HG03159 (cell line): ENCODE measurements at regions not wholly inside any gene's neighbourhood (a gene's known extent, or its start where the extent isn't known, plus 50 kb on each side); places are given as distances from the start of the nearest gene placed in this dataset.

Experiments used
- ATAC-seq: cut with Tn5 transposase; IDR thresholded peaks from one replicate; pipeline ENCODE4 v1.9.1; 2021; ENCODE audit warnings: mild to moderate bottlenecking, moderate library complexity; ENCODE audit not compliant: unreplicated experiment

DNA sequence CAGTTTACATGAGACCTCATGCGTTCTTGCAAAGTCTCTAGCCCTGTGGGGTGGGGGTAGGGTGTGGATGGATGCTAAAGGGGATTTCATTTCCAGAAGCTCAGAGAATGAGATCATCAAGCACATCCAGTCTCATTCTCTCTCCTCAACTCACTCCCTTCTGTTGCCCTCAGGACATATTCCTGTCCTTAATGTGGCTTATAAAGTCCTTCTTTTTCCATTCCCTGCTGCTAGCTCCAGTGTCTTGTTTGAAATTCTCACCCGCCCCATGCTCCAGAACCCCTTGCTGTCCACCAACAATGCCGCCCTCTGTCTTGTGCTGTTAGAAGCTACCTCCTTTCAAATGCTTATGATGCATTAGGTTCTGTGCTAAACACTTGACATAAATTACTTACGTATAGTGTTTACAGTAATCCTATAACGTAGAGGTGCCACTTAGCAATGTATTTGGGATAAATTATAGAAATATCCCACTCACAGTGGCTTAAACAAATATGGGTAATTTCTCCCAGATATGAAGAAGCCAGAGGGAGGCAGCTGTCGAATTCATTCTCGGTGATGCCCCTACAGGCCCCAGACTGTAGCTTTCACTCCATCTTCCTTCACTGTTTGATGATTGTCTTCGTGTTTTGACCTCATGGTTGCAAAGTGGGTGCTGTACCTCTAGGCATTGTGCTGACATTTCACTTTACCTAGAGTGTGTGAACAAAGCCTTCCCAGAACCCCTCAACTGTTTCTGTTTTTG lies 273.1 kb upstream of the TBL1XR1 start:
- no peak for ATAC-seq

DNA sequence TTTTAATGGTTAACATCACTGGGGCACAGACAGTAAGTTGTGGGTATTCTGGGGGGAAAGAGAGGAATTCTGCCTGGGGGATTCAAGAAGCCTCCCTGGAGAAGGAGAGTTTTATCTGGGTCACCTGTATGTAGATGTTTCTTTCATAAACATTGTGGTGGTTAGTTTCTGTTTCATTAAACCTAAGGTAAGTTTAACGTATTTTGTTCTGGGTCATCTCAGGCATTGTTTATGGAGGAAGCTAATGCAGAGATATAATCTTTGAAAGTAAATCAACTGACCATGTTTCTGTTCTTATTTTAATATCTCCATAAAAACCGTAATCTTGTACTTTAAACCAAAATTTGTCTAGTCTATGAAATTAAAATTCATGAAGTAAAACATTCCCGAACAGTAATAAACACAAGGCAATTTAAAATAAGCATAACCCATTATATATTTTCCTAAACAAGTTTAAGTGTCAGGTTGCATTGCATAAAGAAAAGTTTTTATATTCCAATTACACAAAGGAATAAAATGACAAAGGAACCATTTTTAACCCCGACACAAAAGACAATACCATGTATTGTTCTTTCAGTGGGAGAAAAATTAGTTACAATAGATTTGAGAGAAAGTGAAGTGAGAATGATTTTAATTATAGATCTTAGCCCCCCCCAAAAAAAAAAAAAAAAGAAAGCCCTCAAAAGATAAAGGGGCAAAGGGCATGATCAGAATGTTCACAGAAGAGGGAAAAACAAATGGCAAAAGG lies 274.6 kb upstream of the TBL1XR1 start:
- no peak for ATAC-seq

- ATAC-seq = no peak
These were observed 275.9 kb upstream of the TBL1XR1 start for GRCh38 chr3:177473184-177473583.

DNA sequence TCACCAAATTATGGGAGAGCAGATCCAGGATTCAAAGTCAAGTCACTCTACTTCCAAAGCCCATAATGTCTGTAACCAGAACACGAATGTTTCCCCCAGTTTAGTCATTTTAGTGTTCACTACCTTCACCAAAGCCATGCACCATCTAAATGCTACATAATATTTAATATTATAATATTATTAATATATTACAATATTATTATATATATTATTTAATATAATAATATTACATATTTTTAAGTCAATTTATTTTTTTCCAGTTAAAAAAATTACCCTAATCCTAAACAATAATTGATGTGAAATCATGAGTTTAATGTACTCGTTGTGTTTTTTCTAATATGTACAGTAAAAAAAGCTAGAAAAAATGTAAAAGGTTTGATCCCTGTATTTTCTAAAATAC lies 276.6 kb upstream of the TBL1XR1 start:
- no peak for ATAC-seq

DNA sequence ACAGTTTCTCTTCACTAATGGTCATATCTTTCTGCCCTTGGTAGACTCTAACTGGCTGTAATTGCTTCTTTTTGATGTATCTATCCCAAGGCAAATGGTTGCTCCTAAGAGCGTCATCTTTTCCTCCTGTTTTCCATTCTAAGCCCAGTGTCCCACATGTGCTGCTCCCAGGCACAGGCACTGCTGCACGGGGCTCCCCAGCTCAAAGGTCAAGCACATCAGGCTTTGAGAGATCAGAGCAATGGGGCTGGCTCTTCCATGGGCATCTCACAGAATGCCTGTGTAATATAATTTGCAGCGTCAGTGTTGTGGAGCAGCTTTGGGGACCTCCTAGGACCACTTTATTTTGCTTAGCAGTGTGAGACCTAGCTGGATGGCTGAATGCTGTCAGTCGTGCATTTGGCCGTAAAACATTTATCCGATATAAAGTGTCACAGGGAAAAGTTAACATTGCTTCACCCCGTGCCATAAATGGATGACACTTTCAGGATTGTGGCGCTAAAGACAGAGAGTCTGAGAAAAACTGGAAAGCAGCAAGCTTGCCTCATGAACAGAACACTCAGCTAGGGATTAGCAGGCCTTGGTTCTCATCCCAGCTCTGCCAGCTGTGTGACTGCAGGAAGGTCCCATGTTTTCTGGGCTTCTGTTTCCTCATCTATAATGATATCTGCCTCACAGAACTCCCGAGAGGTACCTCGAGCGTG lies 277.5 kb upstream of the TBL1XR1 start:
- no peak for ATAC-seq

DNA sequence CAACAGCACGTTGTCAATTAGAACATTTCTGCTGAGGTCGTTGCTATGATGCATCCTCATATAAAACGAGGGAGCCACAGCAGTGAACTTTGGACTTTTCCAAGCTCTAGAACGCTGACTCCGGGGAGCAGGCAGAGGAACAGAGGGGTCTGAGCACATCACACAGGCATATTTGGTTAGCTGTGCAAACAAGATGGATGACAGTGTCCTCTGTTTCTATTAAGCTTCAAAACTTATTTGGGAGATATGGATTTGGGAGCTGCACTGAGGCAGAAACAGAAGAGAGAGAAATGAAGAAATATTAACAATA lies 278.0 kb upstream of the TBL1XR1 start:
- no peak for ATAC-seq

DNA sequence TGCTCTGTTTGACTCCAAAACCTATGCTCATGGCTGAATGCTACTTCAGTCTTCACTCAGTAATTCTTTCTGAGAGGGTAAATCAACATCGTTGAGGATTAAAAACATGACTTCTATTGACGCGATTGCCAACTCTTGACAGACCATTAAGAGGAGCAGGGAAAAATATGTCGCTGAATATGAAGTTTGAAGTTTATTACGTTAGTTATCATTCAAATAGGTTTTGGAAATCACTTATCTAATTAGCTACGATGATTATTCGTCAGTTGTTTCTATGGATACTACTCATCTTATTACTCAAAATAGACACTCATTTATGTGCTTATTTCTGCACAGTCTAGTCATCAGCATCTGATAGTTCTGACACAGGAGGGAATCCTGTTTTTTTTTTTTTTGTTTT lies 279.2 kb upstream of the TBL1XR1 start:
- ATAC-seq = no peak

GRCh38 chr3:177476921-177477435 lies 279.7 kb upstream of the TBL1XR1 start:
- no peak for ATAC-seq

GRCh38 chr3:177478170-177478867 lies 281.0 kb upstream of the TBL1XR1 start:
- ATAC-seq = no peak

GRCh38 chr3:177479630-177480029 lies 282.3 kb upstream of the TBL1XR1 start:
- ATAC-seq = no peak

DNA sequence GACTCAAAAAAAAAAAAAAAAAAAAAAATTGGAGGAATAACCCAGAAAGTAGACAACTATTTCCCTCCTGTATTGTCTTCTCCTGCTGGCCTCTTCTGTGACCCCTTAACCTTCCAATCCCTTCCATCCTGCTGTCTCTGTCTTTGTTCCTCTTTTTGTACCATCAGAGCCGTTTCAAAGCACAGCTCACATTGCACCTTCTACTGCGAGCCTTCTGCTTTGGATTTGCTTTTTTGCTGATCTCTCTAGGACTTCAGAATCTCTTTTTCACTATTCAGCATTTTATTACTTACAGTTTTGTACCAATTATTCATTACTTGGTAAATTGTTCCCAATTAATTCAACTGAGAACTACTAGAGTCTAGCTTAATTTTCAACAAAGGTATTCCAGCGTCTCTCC lies 284.0 kb upstream of the TBL1XR1 start:
- peak; percentile 75 for ATAC-seq

DNA sequence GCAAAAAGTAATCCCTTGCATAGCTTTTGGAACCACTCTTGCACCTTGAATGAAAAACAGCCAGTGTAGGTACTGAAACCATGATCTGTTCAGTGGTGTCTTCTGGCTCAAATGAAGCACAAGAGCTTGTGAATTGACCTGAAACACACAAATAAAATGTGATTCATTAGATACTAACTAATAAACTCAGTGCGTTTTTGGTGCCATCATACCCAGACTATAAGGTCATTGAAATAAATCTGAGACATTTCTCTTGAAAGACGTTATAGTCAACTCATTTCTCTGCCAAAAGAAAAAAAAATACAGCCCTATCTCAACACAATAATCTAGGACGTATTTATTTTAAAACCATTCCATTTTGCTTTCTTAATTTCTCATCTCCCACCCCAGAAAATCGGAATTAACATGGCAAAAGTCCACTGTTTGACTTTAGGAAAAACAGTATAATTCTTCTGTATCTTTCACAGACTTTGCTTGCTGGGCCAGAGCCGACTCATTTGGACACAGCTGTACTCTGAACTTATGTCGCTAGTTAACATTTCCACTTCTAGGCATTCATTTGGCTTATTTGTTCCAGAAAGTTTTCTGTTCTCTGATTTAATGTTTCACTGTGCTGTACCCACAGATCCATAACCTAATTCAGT lies 284.9 kb upstream of the TBL1XR1 start:
- ATAC-seq = no peak

DNA sequence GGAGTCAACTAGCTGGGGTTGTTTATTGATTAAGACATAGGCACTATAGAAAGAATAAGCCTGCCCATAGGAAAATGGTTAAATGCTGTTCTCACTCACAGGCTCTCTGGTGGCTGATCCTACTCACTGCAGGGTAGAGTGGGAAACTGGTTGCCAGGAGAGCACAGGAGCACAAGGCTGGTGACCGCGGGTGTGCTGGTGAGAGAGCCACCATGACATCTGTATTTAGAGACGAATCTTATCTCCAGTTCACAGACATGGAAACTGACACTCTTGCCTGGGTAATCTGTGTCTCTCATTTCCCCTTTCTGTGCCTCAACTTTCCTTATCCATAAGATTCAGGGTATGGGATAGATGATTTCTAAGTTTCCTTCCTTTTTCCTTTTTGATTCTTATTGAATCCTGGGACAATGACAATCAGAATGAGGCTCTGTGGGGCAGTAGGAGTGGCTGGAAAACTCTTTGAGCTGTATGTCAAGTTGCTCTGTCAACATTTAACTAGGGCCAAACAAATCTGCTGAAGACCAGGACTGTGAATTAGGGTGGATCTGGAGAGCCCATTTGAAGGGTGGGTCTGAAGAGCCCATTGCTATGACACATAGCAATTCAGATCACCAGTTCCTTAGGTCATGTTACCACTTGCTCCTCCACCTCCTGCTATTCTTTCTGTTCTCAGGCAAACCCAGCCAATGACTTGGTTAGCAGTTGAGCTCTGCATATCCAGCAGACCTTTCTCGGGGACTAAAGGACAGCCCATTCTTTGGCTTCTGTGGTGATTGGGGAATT lies 286.1 kb upstream of the TBL1XR1 start:
- peak; percentile 55 for ATAC-seq

- no peak for ATAC-seq
These were observed 286.9 kb upstream of the TBL1XR1 start for GRCh38 chr3:177484206-177484605.

GRCh38 chr3:177484926-177485325 lies 287.6 kb upstream of the TBL1XR1 start:
- no peak for ATAC-seq

GRCh38 chr3:177487635-177488186 lies 290.4 kb upstream of the TBL1XR1 start:
- no peak for ATAC-seq

GRCh38 chr3:177488740-177489139 lies 291.5 kb upstream of the TBL1XR1 start:
- no peak for ATAC-seq

GRCh38 chr3:177490626-177491025 lies 293.3 kb upstream of the TBL1XR1 start:
- no peak for ATAC-seq

DNA sequence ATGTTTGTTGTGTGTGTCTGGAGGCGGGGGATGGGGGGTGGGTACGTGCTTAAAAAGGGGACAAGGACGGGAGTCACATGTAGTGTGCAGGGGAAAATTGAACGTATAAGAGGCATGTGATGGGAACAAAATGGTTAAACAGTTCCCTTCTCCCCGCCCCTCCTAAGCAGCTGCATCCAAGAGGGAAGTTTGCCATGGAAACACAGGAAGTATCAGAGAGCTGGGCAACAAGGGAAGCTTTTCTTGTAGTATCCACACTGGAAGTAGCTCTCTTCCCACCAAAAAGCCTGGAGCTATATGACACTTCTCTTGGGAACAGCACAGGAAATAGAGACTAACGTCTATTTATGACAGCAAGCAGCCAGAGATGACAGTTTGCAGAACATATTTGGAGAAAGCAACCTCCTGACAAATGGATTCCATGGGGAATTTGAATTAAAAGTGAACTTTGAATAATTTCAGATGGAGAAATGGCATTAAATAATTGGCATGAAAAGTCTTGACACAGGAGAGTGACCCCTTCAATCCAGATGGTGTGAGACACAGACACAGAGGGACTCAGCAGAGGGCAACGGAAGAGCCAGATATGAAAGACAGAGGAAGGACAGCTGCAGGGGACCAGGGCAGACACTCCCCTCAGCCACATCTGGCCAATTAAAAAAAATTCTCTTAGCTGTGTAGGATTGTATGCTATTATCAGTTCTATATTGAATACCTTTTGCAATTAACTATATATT lies 294.2 kb upstream of the TBL1XR1 start:
- ATAC-seq = no peak
